DND-41 (cell line): ENCODE measurements at regions not wholly inside any gene's neighbourhood (a gene's known extent, or its start where the extent isn't known, plus 50 kb on each side); places are given as distances from the start of the nearest gene placed in this dataset.

ENCODE experiments used
- EZH2 ChIP-seq: IDR thresholded peaks from 3 replicates; pipeline ENCODE4 v1.6.1; 2012; ENCODE audit warnings: borderline replicate concordance, low read depth, mild to moderate bottlenecking, moderate library complexity, low read length, inconsistent platforms; ENCODE audit not compliant: severe bottlenecking
- TF ChIP-seq, protein P1 (sequence below): IDR thresholded peaks from 2 replicates; pipeline ENCODE4 v1.5.1; 2012; ENCODE audit warnings: borderline replicate concordance, low read length, moderate library complexity, mild to moderate bottlenecking; ENCODE audit not compliant: poor library complexity, severe bottlenecking; ENCODE audit errors: extremely low read depth

DNA sequence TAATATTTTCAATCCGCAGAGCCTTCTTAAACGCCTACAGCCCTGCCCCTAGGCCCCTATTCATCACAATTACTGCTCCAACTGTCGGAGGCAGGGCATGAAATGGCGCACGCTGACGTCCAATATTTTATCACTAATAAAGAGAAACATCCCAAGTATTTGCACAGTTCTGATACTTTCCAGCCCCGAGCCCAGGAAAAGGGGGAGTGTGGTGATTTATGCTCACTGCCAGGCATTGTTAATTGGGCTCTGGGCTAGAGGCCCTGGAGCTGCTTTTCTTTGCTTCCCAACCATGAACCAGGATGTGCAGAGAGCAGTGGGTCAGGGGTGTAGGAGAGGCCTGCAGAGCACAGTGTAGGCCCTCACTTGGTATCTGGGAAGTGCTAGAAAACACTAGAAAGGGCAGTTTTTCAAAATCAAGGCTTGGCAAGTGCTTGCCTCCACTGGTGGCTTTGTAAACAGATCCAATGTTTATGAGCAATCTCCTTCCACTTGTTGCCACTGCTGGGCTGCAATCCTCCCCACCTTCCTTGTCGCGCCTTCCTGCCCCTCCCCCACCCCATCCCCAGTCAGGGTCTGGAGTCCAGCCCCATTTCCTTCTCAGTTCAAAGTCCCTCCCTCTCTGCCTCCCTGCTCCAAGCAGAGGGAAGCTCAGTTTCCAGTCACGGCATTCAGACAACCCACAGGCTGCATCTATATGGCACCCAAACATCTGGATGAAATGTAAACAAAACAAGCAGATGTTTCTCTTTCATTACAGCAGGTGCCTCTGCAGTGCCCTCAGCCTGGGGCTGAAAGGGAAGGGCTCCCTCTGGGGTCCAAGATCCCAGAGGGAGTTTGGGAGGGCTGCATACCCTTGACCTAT, 83.9 kb upstream of the PKDCC start:
- TF ChIP-seq, protein P1, sequence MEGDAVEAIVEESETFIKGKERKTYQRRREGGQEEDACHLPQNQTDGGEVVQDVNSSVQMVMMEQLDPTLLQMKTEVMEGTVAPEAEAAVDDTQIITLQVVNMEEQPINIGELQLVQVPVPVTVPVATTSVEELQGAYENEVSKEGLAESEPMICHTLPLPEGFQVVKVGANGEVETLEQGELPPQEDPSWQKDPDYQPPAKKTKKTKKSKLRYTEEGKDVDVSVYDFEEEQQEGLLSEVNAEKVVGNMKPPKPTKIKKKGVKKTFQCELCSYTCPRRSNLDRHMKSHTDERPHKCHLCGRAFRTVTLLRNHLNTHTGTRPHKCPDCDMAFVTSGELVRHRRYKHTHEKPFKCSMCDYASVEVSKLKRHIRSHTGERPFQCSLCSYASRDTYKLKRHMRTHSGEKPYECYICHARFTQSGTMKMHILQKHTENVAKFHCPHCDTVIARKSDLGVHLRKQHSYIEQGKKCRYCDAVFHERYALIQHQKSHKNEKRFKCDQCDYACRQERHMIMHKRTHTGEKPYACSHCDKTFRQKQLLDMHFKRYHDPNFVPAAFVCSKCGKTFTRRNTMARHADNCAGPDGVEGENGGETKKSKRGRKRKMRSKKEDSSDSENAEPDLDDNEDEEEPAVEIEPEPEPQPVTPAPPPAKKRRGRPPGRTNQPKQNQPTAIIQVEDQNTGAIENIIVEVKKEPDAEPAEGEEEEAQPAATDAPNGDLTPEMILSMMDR, result no peak
- no peak for TF ChIP-seq EZH2
